ENCODE measurements at regions not wholly inside any gene's neighbourhood (a gene's known extent, or its start where the extent isn't known, plus 50 kb on each side); places are given as distances from the start of the nearest gene placed in this dataset.

DNA sequence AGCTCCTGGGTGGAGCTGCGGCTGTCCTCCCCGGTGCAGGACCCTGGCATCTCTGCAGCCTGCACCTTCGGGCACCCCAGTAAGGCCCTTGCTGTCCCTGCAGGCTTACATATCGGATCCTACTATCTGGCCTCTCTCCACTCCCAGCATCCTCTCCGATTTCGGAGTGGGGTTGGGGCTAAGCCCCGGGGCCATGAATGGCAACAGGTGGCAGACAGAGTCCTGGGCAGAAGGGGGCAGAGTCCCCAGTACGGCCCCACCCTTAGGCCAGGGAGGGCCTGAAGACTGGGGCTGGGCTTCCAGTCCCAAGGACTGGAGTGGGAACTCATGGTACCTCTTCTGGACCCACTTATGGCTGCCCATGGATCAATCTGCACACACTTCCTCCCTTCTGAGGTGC lies 180.4 kb upstream of the MC4R start:
- Histone ChIP-seq H3K14ac (replicated peaks; ENCODE audit: low read depth, low read length) (no peak overlapping the region), H3K4me1 (ENCODE audit: control insufficient read depth, insufficient read depth, low read length) (no peaks in the 10 kb centered on the region), H2BK15ac (ENCODE audit: low read depth, low read length) (no peak overlapping the region), H4K5ac (ENCODE audit: low read depth, low read length) (no peak overlapping the region), H3K56ac (ENCODE audit: extremely low read depth, insufficient read depth, low read length) (no peak overlapping the region), H3K9me3 (ENCODE audit: control insufficient read depth, insufficient read depth, low read length) (no peaks in the 10 kb centered on the region), H3K4me2 (ENCODE audit: low read depth, low read length) (no peak overlapping the region), H3K9me1 (ENCODE audit: insufficient read depth, low read length) (no peaks in the 10 kb centered on the region), H3K36me3 (ENCODE audit: control insufficient read depth, insufficient read depth, low read length) (no peaks in the 10 kb centered on the region), H3K9ac (ENCODE audit: low read depth, low read length) (no peak overlapping the region), H4K8ac (ENCODE audit: low read depth in 2 of 2, low read length in 2 of 2) (no peak overlapping the region), H2BK5ac (ENCODE audit: low read depth, low read length, poor library complexity, severe bottlenecking) (no peak overlapping the region), H2AK5ac (ENCODE audit: low read depth, low read length) (no peak overlapping the region), H3K27me3 (ENCODE audit: control insufficient read depth, insufficient read depth, low read length) (no peaks in the 10 kb centered on the region), H2AK9ac (replicated peaks; ENCODE audit: low read depth, low read length, poor library complexity) (no peak overlapping the region), H3K23ac (ENCODE audit: low read depth, low read length) (no peak overlapping the region), H3K4ac (ENCODE audit: low read depth, low read length) (no peak overlapping the region), H2AFZ (replicated peaks; ENCODE audit: low read length, poor library complexity) (no peak overlapping the region), H4K91ac (ENCODE audit: insufficient read depth, low read depth, low read length) (no peak overlapping the region), H4K20me1 (ENCODE audit: insufficient read depth, low read length) (no peaks in the 10 kb centered on the region), H3K18ac (ENCODE audit: low read depth, low read length) (no peak overlapping the region), H2BK20ac (ENCODE audit: low read depth, low read length) (no peak overlapping the region), H3K4me3 (ENCODE audit: insufficient read depth, low read depth, low read length) (no peak overlapping the region), H3K27ac (ENCODE audit: insufficient read depth, low read length) (no peak overlapping the region), H3K79me1 (ENCODE audit: low read depth in 1 of 2, low read length in 2 of 2) (no peaks in the 10 kb centered on the region), H2BK120ac (ENCODE audit: low read depth, low read length) (no peak overlapping the region)
- ChIA-PET POLR2A (ENCODE audit: unreplicated experiment) (no interaction called here), CTCF (no interaction called here)
- in situ Hi-C loops (cut with MboI; ENCODE audit: low sequenced_read_pairs) (loop anchor here (5.0 kb wide), 1 partner anchor 561 kb away; no protein-coding TSS in a partner anchor), intact Hi-C loops (cut with micrococcal nuclease) (no loop called here), dilution Hi-C loops (cut with HindIII; ENCODE audit: low sequenced_read_pairs, unreplicated experiment) (loop anchor here (25.0 kb wide), 1 partner anchor 566 kb away; no protein-coding TSS in a partner anchor)
- no peak for TF ChIP-seq RCOR1 (IDR thresholded peaks at IDR 0.05; ENCODE audit: insufficient replicate concordance, low read length)
- TF ChIP-seq MXI1 (IDR thresholded peaks at IDR 0.05; ENCODE audit: borderline replicate concordance, low read depth, low read length) = no peak
- TF ChIP-seq MAFK (IDR thresholded peaks at IDR 0.05; ENCODE audit: low read depth, low read length) = no peak
- TF ChIP-seq SMC3 (IDR thresholded peaks at IDR 0.05; ENCODE audit: low read depth, low read length) = no peak
- TF ChIP-seq RFX5 (IDR thresholded peaks at IDR 0.05; ENCODE audit: low read depth, low read length) = no peak
- no peak for TF ChIP-seq POLR2A (IDR thresholded peaks at IDR 0.05; ENCODE audit: low read depth, low read length)
- no peak for TF ChIP-seq NFE2L2 (IDR thresholded peaks at IDR 0.05; ENCODE audit: low read depth, low read length)
- TF ChIP-seq RAD21 (IDR thresholded peaks at IDR 0.05; ENCODE audit: low read length) = no peak
- no peak for TF ChIP-seq CHD1 (IDR thresholded peaks at IDR 0.05; ENCODE audit: low read depth, low read length)
- TF ChIP-seq ELK1 (IDR thresholded peaks at IDR 0.05; ENCODE audit: borderline replicate concordance, low read depth, low read length) = no peak
- TF ChIP-seq FOS (IDR thresholded peaks at IDR 0.05; ENCODE audit: low read depth, low read length) = no peak
- TF ChIP-seq, protein P1, sequence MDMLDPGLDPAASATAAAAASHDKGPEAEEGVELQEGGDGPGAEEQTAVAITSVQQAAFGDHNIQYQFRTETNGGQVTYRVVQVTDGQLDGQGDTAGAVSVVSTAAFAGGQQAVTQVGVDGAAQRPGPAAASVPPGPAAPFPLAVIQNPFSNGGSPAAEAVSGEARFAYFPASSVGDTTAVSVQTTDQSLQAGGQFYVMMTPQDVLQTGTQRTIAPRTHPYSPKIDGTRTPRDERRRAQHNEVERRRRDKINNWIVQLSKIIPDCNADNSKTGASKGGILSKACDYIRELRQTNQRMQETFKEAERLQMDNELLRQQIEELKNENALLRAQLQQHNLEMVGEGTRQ (IDR thresholded peaks at IDR 0.05; ENCODE audit: low read depth, low read length) = no peak
- DNase-seq (no peak), ATAC-seq (ENCODE audit: low read depth) (no peak)
- no CpG with 5 or more reads among the region's 8 CpGs for WGBS, 2 experiments (ENCODE audit: extremely low coverage in 2 of 2, insufficient read length in 1 of 2)
- BruUV-seq (replicated peaks) = no TSS peak

All from IMR-90 (cell line).